ENCODE measurements at regions not wholly inside any gene's neighbourhood (a gene's known extent, or its start where the extent isn't known, plus 50 kb on each side); places are given as distances from the start of the nearest gene placed in this dataset.

GRCh38 chr13:60873116-60873515 is 476.1 kb downstream of the TDRD3 start:
- H3K9me3 ChIP-seq = no peaks in the 10 kb centered on the region
- no peaks in the 10 kb centered on the region for H3K4me1 ChIP-seq
- TF ChIP-seq, protein P1, sequence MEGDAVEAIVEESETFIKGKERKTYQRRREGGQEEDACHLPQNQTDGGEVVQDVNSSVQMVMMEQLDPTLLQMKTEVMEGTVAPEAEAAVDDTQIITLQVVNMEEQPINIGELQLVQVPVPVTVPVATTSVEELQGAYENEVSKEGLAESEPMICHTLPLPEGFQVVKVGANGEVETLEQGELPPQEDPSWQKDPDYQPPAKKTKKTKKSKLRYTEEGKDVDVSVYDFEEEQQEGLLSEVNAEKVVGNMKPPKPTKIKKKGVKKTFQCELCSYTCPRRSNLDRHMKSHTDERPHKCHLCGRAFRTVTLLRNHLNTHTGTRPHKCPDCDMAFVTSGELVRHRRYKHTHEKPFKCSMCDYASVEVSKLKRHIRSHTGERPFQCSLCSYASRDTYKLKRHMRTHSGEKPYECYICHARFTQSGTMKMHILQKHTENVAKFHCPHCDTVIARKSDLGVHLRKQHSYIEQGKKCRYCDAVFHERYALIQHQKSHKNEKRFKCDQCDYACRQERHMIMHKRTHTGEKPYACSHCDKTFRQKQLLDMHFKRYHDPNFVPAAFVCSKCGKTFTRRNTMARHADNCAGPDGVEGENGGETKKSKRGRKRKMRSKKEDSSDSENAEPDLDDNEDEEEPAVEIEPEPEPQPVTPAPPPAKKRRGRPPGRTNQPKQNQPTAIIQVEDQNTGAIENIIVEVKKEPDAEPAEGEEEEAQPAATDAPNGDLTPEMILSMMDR (IDR thresholded peaks at IDR 0.05) = no peak
- TF ChIP-seq POLR2AphosphoS5 (IDR thresholded peaks at IDR 0.05) (no peak), POLR2A (IDR thresholded peaks at IDR 0.05) (no peak)
- intact Hi-C loops (cut with DNase I; ENCODE audit: low total_unique reads) = no loop called here
- H3K36me3 ChIP-seq = no peaks in the 10 kb centered on the region
- no peak overlapping the region for H3K27ac ChIP-seq
- H3K4me3 ChIP-seq = no peak overlapping the region
- H3K27me3 ChIP-seq = no peaks in the 10 kb centered on the region
- no peak for DNase-seq (ENCODE audit: low spot score in 2 of 2)

DNA sequence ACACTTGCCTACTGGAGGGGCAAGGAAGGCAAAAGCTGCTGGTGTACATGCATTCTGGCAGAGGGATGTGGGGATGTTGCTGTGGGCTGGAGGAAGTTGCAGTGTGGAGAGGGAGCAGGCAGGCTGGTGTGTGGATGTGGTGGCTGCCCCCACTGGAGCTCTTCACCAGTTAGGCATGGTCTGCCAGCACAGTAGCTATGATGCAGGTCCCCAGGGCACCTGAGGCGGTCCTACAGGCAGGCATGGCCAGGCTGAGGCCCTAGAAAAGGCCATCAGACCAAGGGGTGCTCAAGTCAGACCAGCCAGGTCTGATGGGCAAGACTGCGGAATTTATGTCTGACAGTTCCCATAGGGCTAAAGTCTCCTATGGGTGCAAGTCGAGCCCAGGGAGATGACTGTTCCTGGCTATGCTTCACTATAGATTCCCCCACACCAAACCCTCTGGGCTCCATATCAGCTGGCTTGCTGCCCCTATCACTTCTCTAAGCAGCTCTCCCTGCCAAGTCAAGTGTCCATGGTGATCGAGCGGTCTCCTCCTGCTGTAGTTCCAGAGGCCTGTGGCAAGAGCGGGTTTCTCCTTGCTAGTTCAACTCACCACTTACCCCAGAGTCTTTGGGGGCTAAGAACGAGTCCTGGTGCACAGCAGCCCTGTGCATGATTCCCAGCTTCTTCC is 473.1 kb downstream of the TDRD3 start:
- no peaks in the 10 kb centered on the region for H3K27me3 ChIP-seq
- intact Hi-C loops (cut with DNase I; ENCODE audit: low total_unique reads) = no loop called here
- no peaks in the 10 kb centered on the region for H3K4me1 ChIP-seq
- no peak overlapping the region for H3K27ac ChIP-seq
- no peak overlapping the region for H3K4me3 ChIP-seq
- peaks cover 0 to 13% of the 10 kb centered on the region in 2 donors for H3K9me3 ChIP-seq
- no peaks in the 10 kb centered on the region for H3K36me3 ChIP-seq
- no peak for DNase-seq (ENCODE audit: low spot score in 2 of 2)
- TF ChIP-seq, protein P1 (IDR thresholded peaks at IDR 0.05) = no peak
- TF ChIP-seq POLR2AphosphoS5 (IDR thresholded peaks at IDR 0.05) (no peak), POLR2A (IDR thresholded peaks at IDR 0.05) (no peak)

DNA sequence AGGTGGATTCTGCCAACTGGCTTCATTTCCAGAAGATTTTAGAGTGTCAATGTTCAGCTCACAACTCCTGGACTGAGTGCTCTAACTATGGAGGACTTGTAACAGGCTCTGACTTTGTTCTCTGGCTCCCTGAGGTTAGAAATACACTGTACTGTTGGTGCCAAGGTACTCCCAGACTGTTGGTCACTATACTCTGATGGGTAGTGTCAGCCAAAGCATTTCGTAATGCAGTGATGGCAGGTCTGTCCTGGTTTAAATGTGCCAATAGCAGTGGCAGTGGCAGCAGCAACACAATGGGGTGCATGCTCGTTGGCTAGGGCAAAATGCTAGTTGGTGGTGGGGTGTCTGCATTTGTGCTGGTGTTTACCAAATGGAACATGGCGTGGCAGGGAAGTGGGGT is 472.2 kb downstream of the TDRD3 start:
- H3K4me1 ChIP-seq = no peaks in the 10 kb centered on the region
- no peak overlapping the region for H3K4me3 ChIP-seq
- intact Hi-C loops (cut with DNase I; ENCODE audit: low total_unique reads) = no loop called here
- H3K9me3 ChIP-seq = peaks cover 0 to 22% of the 10 kb centered on the region in 2 donors
- H3K27me3 ChIP-seq = no peaks in the 10 kb centered on the region
- no peaks in the 10 kb centered on the region for H3K36me3 ChIP-seq
- H3K27ac ChIP-seq = no peak overlapping the region
- TF ChIP-seq POLR2A (IDR thresholded peaks at IDR 0.05) = no peak
- TF ChIP-seq POLR2AphosphoS5 (IDR thresholded peaks at IDR 0.05) = no peak
- TF ChIP-seq, protein P1 (IDR thresholded peaks at IDR 0.05) = no peak
- no peak for DNase-seq (ENCODE audit: low spot score in 2 of 2)

DNA sequence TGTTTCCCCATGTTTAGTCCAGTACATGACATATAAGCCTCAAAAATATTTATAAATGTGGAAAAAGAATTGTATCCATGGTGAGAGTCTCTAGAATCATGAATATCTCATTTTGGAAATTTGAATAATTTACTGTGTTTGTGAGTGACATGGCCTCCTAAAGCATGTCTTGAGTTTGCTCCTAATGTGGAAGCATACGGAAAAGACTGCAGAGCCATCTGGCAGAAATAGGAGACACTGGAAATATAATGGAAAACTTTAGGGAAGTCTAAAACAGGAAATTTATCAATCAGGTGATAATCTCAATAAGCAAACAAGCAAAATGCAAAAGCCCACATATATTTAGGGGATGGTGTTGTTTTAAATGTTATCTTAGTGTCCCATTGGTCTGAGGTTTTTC is 465.0 kb downstream of the TDRD3 start:
- TF ChIP-seq POLR2AphosphoS5 (IDR thresholded peaks at IDR 0.05) (no peak), POLR2A (IDR thresholded peaks at IDR 0.05) (no peak)
- TF ChIP-seq, protein P1 (IDR thresholded peaks at IDR 0.05) = no peak
- intact Hi-C loops (cut with DNase I; ENCODE audit: low total_unique reads) = no loop called here
- Histone ChIP-seq H3K36me3 (no peaks in the 10 kb centered on the region), H3K27me3 (no peaks in the 10 kb centered on the region), H3K27ac (no peak overlapping the region), H3K9me3 (peaks cover 0 to 24% of the 10 kb centered on the region in 2 donors), H3K4me3 (no peak overlapping the region), H3K4me1 (no peaks in the 10 kb centered on the region)
- DNase-seq (ENCODE audit: low spot score in 2 of 2) = no peak

DNA sequence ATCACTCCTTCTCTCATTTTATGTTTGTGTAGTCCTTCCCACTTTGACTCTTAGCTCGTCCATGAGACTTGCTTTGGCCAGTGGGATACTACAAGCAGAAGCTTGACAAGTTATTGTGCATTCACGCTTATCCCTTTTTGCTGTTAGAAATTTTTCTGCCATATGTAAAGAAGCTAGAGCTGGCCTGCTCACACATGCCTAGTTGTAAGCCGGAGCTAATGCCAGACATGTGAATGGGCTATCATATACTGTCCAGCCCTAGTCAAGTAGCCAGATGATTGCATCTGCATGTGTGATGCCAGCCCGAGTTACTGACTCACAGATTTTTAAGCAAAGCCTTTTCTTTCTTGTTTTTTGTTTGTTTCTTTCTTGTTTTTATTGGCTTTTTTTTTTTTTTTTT is 460.7 kb downstream of the TDRD3 start:
- Histone ChIP-seq H3K27ac (no peak overlapping the region), H3K9me3 (peaks cover 2 to 3% of the 10 kb centered on the region in 2 donors), H3K4me3 (no peak overlapping the region), H3K4me1 (no peaks in the 10 kb centered on the region), H3K27me3 (no peaks in the 10 kb centered on the region), H3K36me3 (no peaks in the 10 kb centered on the region)
- intact Hi-C loops (cut with DNase I; ENCODE audit: low total_unique reads) = no loop called here
- no peak for TF ChIP-seq POLR2A (IDR thresholded peaks at IDR 0.05)
- TF ChIP-seq, protein P1 (IDR thresholded peaks at IDR 0.05) = no peak
- TF ChIP-seq POLR2AphosphoS5 (IDR thresholded peaks at IDR 0.05) = no peak
- DNase-seq (ENCODE audit: low spot score in 2 of 2) = no peak

Data from breast epithelium (tissue), 4 donors.